ENCODE measurements at regions not wholly inside any gene's neighbourhood (a gene's known extent, or its start where the extent isn't known, plus 50 kb on each side); places are given as distances from the start of the nearest gene placed in this dataset.

DNA sequence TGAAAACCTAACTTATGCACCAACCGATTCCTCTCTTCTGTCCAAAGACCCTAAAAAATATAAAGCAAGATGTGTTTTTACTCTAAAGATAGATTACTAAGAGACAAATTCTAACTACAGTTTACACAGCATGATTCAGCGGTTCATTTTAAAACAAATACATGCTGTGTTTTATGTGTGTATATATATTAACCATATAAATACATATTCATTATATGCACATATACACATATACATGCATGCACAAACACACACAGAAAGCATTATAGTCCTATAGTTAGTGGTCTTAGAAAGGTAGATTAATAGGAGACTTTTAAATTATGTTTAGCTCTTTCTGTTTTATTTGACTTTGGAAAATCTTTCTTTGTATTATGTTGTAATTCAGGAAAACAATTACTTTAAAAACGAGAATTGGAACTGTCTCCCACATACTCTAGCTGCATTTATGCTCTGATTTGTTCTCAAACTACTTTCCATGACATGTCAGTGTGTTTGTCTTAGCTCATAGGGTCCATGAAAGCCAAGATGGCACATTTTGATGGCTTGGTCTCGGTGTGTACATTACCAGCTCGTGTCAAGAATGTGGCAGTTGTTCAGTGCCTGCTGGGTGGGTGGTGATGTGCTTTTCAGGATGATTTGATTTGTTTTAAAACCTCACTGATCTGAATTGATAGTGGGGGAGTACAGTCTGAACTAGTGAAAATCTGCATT lies 548.8 kb upstream of the SALL1 start:
- Histone ChIP-seq H3K27ac (replicated peaks in 1 of 4) (no peak overlapping the region), H3K4me1 (no peaks in the 10 kb centered on the region), H3K9me3 (peaks cover 0 to 7% (median 1%) of the 10 kb centered on the region in 4 donors), H3K4me3 (no peak overlapping the region), H3K27me3 (no peaks in the 10 kb centered on the region), H3K36me3 (no peaks in the 10 kb centered on the region)
- no peak for DNase-seq (ENCODE audit: extremely low spot score)
- TF ChIP-seq POLR2A (IDR thresholded peaks at IDR 0.05; ENCODE audit: low read depth) (no peak), POLR2AphosphoS5 (IDR thresholded peaks at IDR 0.05) (no peak), EP300 (IDR thresholded peaks at IDR 0.05) (no peak)
- TF ChIP-seq, protein P1, sequence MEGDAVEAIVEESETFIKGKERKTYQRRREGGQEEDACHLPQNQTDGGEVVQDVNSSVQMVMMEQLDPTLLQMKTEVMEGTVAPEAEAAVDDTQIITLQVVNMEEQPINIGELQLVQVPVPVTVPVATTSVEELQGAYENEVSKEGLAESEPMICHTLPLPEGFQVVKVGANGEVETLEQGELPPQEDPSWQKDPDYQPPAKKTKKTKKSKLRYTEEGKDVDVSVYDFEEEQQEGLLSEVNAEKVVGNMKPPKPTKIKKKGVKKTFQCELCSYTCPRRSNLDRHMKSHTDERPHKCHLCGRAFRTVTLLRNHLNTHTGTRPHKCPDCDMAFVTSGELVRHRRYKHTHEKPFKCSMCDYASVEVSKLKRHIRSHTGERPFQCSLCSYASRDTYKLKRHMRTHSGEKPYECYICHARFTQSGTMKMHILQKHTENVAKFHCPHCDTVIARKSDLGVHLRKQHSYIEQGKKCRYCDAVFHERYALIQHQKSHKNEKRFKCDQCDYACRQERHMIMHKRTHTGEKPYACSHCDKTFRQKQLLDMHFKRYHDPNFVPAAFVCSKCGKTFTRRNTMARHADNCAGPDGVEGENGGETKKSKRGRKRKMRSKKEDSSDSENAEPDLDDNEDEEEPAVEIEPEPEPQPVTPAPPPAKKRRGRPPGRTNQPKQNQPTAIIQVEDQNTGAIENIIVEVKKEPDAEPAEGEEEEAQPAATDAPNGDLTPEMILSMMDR (IDR thresholded peaks at IDR 0.05) = no peak
- 59% methylated on average over 5 of the region's 5 CpGs for WGBS
- intact Hi-C loops (cut with DNase I) = no loop called here

DNA sequence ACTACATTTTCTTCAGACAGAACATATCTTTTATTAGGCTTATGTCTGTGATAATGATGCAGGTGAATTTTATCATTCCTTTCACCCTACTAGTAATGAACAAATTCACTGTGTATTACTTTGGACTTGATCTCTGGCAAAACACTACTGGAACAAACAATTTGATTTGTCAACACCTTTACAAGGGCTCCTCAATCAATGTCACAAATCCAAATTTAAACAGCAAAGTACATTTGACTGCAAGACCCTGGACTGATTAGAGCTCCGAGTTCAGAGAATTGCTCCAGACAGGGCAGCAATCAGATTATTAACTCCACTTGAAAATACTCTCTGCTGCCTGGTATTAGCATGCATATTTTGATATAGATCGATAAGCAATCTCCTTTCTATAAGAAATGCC lies 547.6 kb upstream of the SALL1 start:
- Histone ChIP-seq H3K9me3 (peaks cover 0 to 7% (median 3%) of the 10 kb centered on the region in 4 donors), H3K27me3 (no peaks in the 10 kb centered on the region), H3K4me3 (no peak overlapping the region), H3K36me3 (no peaks in the 10 kb centered on the region), H3K4me1 (no peaks in the 10 kb centered on the region), H3K27ac (replicated peaks in 1 of 4) (no peak overlapping the region)
- intact Hi-C loops (cut with DNase I) = no loop called here
- no peak for DNase-seq (ENCODE audit: extremely low spot score)
- 66% methylated on average over 2 of the region's 2 CpGs for WGBS
- no peak for TF ChIP-seq EP300 (IDR thresholded peaks at IDR 0.05)

GRCh38 chr16:51697454-51697853 lies 546.4 kb upstream of the SALL1 start:
- H3K36me3 ChIP-seq = no peaks in the 10 kb centered on the region
- peaks cover 0 to 13% (median 4%) of the 10 kb centered on the region in 4 donors for H3K9me3 ChIP-seq
- DNase-seq (ENCODE audit: extremely low spot score) = no peak
- H3K27ac ChIP-seq (replicated peaks in 1 of 4) = no peak overlapping the region
- no peaks in the 10 kb centered on the region for H3K27me3 ChIP-seq
- no peak overlapping the region for H3K4me3 ChIP-seq
- TF ChIP-seq POLR2A (IDR thresholded peaks at IDR 0.05; ENCODE audit: low read depth) = no peak
- no peak for TF ChIP-seq EP300 (IDR thresholded peaks at IDR 0.05)
- TF ChIP-seq POLR2AphosphoS5 (IDR thresholded peaks at IDR 0.05) = no peak
- TF ChIP-seq, protein P1 (IDR thresholded peaks at IDR 0.05) = no peak
- WGBS = 56% methylated on average over 2 of the region's 2 CpGs
- no peaks in the 10 kb centered on the region for H3K4me1 ChIP-seq
- intact Hi-C loops (cut with DNase I) = no loop called here

- no peak overlapping the region for H3K4me3 ChIP-seq
- intact Hi-C loops (cut with DNase I) = no loop called here
- WGBS = 27% methylated on average over 3 of the region's 3 CpGs
Measured at GRCh38 chr16:51696376-51696775, 545.3 kb upstream of the SALL1 start.

DNA sequence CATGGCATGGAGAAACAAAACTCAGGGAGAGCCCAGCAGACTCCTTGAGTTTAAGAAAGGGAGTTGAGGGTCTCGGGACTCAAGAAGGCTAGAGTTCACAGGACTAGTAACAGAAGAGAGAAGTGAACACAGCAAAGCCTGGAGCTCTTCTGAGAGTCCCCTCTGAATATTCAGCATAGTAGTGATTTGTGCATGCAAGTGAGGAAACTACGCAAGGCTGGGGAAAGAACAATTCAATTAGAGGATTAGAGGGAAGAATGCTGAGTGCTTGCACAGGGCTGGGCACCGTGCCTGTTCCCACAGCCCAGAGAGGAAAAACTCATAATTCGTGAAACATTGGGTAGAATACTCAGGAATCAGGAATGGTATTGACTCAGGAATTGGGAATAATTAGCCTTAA lies 540.0 kb upstream of the SALL1 start:
- no peak for DNase-seq (ENCODE audit: extremely low spot score)
- Histone ChIP-seq H3K36me3 (no peaks in the 10 kb centered on the region), H3K27ac (replicated peaks in 1 of 4) (no peak overlapping the region), H3K9me3 (peaks cover 0 to 20% (median 7%) of the 10 kb centered on the region in 4 donors), H3K27me3 (no peaks in the 10 kb centered on the region), H3K4me3 (no peak overlapping the region), H3K4me1 (no peaks in the 10 kb centered on the region)
- TF ChIP-seq, protein P1 (IDR thresholded peaks at IDR 0.05) = no peak
- TF ChIP-seq POLR2AphosphoS5 (IDR thresholded peaks at IDR 0.05) = no peak
- no peak for TF ChIP-seq POLR2A (IDR thresholded peaks at IDR 0.05; ENCODE audit: low read depth)
- TF ChIP-seq EP300 (IDR thresholded peaks at IDR 0.05) = no peak
- intact Hi-C loops (cut with DNase I) = no loop called here
- WGBS = 82% methylated on average over 4 of the region's 4 CpGs

More at GRCh38 chr16:51696376-51696775, 545.3 kb upstream of the SALL1 start:
- H3K9me3 ChIP-seq = peaks cover 0 to 13% (median 6%) of the 10 kb centered on the region in 4 donors
- H3K4me1 ChIP-seq = no peaks in the 10 kb centered on the region
- no peaks in the 10 kb centered on the region for H3K27me3 ChIP-seq
- no peak for TF ChIP-seq POLR2A (IDR thresholded peaks at IDR 0.05; ENCODE audit: low read depth)
- no peak for TF ChIP-seq EP300 (IDR thresholded peaks at IDR 0.05)
- TF ChIP-seq POLR2AphosphoS5 (IDR thresholded peaks at IDR 0.05) = no peak
- H3K36me3 ChIP-seq = no peaks in the 10 kb centered on the region
- no peak overlapping the region for H3K27ac ChIP-seq (replicated peaks in 1 of 4)
- DNase-seq (ENCODE audit: extremely low spot score) = no peak
